K562 (cell line): ENCODE measurements at regions not wholly inside any gene's neighbourhood (a gene's known extent, or its start where the extent isn't known, plus 50 kb on each side); places are given as distances from the start of the nearest gene placed in this dataset.

ENCODE experiments used
- BHLHE40 ChIP-seq: IDR thresholded peaks from 2 replicates; pipeline ENCODE4 v1.6.1; 2011; ENCODE audit warnings: low read length, improper control_type of control experiment
- CREM ChIP-seq: IDR thresholded peaks from 2 replicates; pipeline ENCODE4 v1.6.1; 2014; ENCODE audit warnings: antibody characterized with exemption, low read depth
- JUND ChIP-seq, 2 experiments: IDR thresholded peaks; 2 replicates in 1 of 2; 3 replicates in 1 of 2; pipeline ENCODE4 v1.6.1; 2011; ENCODE audit warnings: borderline replicate concordance in 2 of 2, low read depth in 2 of 2, low read length in 2 of 2, improper control_type of control experiment in 1 of 2, missing biosample characterization in 1 of 2, missing genetic modification characterization in 1 of 2, missing genetic modification reagents in 1 of 2
- NR3C1 ChIP-seq: sonication (generic); formaldehyde crosslinking; IDR thresholded peaks from 2 replicates; pipeline ENCODE4 v1.8.1; 2022; ENCODE audit warnings: missing genetic modification reagents
- POLR2AphosphoS5 ChIP-seq: IDR thresholded peaks from 2 replicates; pipeline ENCODE4 v1.6.1; 2011; ENCODE audit warnings: mild to moderate bottlenecking, low read depth, low read length, moderate library complexity; ENCODE audit not compliant: control insufficient read depth, insufficient read depth
- SAFB2 ChIP-seq: fragments of 200-400 bp; formaldehyde crosslinking; IDR thresholded peaks from 2 replicates; pipeline ENCODE4 v1.6.1; 2018; ENCODE audit warnings: borderline replicate concordance, low read length, low read depth, moderate library complexity; ENCODE audit not compliant: severe bottlenecking
- U2AF2 ChIP-seq: fragments of 200-400 bp; formaldehyde crosslinking; optimal IDR thresholded peaks from 2 replicates; pipeline ENCODE3; 2017; ENCODE audit warnings: low read depth, mild to moderate bottlenecking, low read length
- TF ChIP-seq, protein P1 (sequence below), 2 experiments: fragments of 450-650 bp in 1 of 2; sonication (generic) in 1 of 2; formaldehyde crosslinking in 1 of 2; IDR thresholded peaks in 1 of 2; conservative IDR thresholded peaks in 1 of 2; 2 replicates each; pipeline versions ENCODE4 v1.6.1 to v1.8.1; 2016 to 2023; ENCODE audit warnings: mild to moderate bottlenecking in 2 of 2, moderate library complexity in 2 of 2, inconsistent platforms in 1 of 2, missing genetic modification reagents in 1 of 2

GRCh38 chr18:44048846-44049245 lies 631.8 kb upstream of the SETBP1 start:
- TF ChIP-seq SAFB2, result no peak
- no peak for TF ChIP-seq CREM
- TF ChIP-seq NR3C1 (CRISPR knock-in tag), result no peak
- no peak for TF ChIP-seq U2AF2
- no peak for TF ChIP-seq BHLHE40
- TF ChIP-seq, protein P1, sequence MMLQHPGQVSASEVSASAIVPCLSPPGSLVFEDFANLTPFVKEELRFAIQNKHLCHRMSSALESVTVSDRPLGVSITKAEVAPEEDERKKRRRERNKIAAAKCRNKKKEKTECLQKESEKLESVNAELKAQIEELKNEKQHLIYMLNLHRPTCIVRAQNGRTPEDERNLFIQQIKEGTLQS (IDR thresholded peaks at IDR 0.05), result no peak
- TF ChIP-seq, protein P1 (CRISPR knock-in tag; conservative IDR thresholded peaks at IDR 0.05), result no peak
- TF ChIP-seq POLR2AphosphoS5, result no peak
- TF ChIP-seq JUND (IDR thresholded peaks at IDR 0.05; ENCODE audit: borderline replicate concordance, low read depth, low read length), result no peak
- no peak for TF ChIP-seq JUND (tag; IDR thresholded peaks at IDR 0.05; ENCODE audit: borderline replicate concordance, low read depth, low read length)
